ENCODE measurements at regions not wholly inside any gene's neighbourhood (a gene's known extent, or its start where the extent isn't known, plus 50 kb on each side); places are given as distances from the start of the nearest gene placed in this dataset.

GRCh38 chr15:24835301-24835700, 119.5 kb upstream of the SNRPN start:
- TF ChIP-seq RAD21 (IDR thresholded peaks at IDR 0.05; ENCODE audit: low read length) (no peak), POLR2A (IDR thresholded peaks at IDR 0.05; ENCODE audit: low read depth, low read length) (no peak), CTCF (conservative IDR thresholded peaks at IDR 0.05; ENCODE audit: low read depth, low read length) (no peak), CHD1 (IDR thresholded peaks at IDR 0.05; ENCODE audit: low read depth, low read length) (no peak), RFX5 (IDR thresholded peaks at IDR 0.05; ENCODE audit: low read depth, low read length) (no peak), USF2 (IDR thresholded peaks at IDR 0.05; ENCODE audit: low read depth, low read length) (no peak), MAZ (IDR thresholded peaks at IDR 0.05; ENCODE audit: borderline replicate concordance, low read depth, low read length) (no peak), NFE2L2 (IDR thresholded peaks at IDR 0.05; ENCODE audit: low read depth, low read length) (no peak), MAFK (IDR thresholded peaks at IDR 0.05; ENCODE audit: low read depth, low read length) (no peak), SMC3 (IDR thresholded peaks at IDR 0.05; ENCODE audit: low read depth, low read length) (no peak), FOS (IDR thresholded peaks at IDR 0.05; ENCODE audit: low read depth, low read length) (no peak)

All from IMR-90 (cell line).